DMS114 treated with DMSO at 0.1 percent for 48 hours (cell line): ENCODE measurements at regions not wholly inside any gene's neighbourhood (a gene's known extent, or its start where the extent isn't known, plus 50 kb on each side); places are given as distances from the start of the nearest gene placed in this dataset.
"Not testable (repeated sequence)": the region's sequence is repeated elsewhere in the genome, so short reads cannot be mapped to it uniquely, and the experiment has no call there.

ENCODE experiments used
- DNase-seq: peaks from one replicate; lab custom pipeline; 2025; ENCODE audit not compliant: unreplicated experiment; lab: John Stamatoyannopoulos, UW

DNA sequence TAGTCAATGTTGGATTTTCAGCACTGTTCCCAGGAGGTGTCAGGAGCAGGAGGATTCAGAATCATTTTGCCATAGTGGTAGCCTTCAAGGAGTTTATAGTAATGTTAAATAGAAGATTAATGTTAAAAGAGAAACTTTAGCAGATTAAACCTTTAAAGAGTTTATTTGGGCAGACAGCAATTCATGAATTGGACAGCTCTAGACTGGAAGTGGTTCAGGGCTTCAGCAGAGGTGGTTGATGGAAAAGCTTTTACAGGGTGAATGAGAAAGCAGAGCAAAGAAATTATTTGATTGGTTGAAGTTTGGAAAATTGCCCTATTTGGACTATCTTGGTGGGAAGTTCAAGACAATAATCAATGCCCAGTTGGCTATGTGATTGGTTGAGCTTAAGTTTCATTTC lies 416.6 kb upstream of the TBL1XR1 start:
- DNase-seq, result no peak

DNA sequence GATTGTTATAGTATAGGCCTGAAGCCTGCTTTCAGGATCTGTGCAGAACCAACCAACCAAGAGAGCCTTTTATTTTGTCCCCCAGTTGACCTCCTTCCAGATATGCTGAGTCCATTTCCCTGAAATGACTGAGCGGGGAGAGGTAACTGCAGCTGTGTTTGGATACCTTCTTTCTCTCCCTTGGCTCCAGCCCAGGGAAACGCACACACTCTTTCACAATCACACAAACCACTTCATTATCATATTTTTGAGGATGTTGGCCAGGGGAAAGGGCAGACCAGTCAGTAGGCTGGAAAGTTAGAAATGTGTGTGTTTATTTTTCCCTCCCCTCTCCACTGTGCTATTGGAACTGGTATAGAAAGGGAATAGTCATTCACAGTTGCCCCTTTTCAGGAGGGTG lies 417.7 kb upstream of the TBL1XR1 start:
- no peak for DNase-seq

DNA sequence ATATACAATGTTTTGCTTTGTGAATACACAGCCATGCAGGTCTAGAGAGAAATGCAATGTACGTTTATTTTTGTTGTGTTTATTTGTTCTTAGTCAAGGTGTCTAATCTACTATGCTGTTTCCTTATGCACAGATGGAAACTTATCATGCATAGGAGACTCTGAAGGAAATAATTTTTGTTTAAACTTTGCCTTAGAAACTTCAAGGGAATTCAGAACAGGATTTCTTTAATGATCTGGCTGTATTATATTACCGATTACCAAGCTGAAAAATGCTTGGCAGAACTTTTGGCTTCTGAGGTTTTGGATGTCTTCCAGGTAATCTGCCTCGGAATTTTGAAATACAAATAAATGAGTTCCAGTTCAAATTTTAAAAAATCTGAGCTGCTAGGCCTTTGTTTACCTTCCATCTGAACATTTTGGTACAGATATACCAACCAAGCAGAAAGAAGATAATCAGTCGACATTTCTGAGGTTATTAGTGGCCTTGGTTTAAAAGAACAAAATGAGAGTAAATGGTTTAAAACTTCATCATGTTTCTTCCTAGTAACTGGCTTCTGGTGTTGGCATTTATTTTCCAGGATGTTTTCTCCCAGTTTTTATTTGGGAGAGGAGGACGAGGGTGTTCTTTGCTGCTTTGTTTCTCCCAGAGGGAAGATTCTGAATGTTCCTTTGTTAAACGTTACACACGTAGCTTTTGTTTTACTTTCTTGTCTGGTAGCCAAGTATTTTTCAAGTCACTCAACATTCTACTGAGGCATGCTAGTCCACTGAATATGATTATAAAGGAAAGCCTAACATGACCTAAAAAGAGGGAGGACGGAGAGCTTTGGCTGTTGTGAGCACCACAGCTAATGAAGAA lies 421.8 kb upstream of the TBL1XR1 start:
- no peak for DNase-seq

DNA sequence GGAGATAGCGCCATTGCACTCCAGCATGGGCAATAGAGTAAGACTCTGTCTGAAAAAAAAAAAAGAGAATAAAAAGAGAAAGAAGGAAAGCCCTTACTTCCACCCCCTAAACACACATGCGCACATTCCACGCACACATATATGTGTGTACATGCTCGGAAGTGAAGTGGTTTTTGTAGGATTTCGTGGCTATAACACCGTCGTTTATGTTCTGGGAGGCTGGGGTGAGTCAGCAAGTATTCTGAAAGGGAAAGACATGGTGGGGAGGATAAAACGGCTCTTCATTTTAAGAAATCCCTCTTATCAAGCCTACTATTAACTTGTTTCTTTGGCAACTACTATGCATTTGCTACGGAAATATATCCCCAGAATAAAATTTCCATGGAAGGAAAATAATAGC lies 422.8 kb upstream of the TBL1XR1 start:
- DNase-seq, result no peak

DNA sequence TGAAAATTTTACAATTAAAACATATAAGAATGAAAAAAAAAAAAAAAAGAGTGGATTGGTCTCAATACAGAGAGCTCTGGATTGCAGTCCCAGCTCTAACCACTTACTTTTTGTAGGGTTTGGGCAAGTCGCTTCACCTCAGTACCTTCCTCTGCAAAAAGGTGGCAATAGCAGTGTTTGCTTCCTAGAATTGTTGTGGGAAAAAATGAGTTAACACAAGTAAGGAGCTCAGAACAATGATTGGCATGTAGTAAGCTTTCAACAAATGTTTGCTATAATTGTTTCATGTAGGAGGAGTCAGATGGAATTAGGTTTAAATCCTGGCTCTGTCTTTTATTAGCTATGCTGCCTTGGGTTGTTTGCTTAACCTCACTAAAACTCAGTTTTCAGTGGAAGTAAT lies 425.2 kb upstream of the TBL1XR1 start:
- no peak for DNase-seq

DNA sequence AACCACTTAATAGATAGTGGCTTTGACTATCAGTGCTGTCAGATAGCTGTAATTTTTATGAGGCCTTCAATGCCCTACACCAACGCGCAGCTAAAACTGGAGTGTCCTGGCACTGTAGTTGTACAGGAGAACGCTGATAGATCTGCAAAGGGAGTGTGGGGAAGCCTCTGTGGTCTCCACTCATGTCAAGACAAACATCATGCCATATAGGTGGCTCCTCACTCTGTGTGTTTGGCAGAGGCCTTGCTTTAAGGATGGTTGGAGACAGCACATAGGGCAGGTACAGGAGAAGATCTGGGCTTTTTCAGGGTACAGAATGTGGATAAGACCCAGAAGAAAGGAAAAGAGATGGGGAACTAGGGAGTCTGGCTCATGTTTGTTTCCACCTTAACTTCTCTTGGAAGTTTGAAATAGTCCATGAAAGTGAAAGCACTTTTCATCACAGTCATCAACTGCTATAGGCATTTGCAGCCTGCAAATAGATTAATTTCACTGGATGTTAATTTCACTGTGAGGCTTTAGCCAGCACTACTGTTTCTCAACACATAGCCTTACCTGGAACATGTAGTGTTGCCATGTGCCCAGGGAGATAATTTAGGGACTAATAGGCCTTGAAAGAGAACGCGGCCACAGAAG lies 425.8 kb upstream of the TBL1XR1 start:
- no peak for DNase-seq

DNA sequence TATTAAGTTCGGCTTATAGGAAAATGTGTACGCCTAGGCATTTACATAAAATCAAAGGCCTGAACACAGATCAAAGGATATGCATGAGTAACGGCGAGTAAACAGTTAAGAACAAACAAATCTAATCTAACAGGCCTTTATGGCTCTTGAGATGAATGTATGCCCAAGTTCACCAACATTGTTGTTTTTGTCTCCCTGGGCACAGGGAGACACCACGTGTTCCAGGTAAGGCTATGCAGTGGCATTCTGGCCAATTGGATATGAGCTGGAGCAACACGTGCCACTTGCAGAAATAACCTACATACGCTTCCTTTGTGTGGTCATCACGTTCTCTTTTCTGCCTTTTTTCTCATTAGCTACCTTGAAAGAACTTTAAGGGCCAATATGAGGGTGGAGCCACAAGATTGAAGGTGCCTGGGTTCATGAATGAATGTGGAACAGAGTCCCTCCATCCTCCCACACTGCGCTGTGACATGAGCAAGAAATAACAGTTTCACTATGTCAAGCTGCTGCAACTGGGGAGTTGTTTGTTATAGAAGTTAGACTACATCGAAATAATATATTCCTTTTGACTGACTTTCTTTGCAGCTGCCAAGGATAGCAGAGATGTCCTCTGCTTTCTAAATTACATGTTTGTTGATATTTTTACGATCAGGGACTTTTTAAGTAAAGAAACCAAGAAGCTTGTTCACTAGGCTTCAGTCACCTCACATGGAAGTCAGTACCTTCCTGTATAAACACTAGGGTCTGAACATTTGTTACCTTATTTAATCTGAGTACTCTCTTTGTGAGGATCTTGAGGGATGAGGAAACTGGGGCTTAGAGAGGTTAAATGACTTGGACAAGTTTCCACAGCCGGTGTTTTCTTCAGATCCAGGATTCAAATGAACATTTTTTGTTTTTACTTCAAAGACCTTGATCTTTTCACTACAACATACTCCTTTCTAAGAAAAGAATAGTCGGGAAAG lies 427.5 kb upstream of the TBL1XR1 start:
- DNase-seq, result no peak

DNA sequence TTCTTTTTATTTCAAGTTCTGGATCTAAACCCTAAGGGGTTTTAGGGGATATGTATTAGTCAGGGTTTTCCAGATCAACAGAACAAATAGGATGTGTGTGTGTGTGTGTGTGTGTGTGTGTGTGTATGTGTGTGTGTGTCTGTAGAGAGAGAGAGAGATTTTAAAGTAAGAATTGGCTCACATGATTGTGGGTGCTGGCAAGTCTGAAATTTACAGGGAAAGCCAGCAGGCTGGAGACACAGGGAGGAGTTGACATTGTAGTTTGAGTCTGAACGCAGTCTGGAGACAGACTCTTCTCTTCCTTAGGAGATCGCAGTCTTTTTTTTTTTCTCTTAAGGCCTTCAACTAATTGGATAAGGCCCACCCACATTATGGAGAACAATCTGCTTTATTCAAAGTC lies 428.8 kb upstream of the TBL1XR1 start:
- DNase-seq, result no peak

DNA sequence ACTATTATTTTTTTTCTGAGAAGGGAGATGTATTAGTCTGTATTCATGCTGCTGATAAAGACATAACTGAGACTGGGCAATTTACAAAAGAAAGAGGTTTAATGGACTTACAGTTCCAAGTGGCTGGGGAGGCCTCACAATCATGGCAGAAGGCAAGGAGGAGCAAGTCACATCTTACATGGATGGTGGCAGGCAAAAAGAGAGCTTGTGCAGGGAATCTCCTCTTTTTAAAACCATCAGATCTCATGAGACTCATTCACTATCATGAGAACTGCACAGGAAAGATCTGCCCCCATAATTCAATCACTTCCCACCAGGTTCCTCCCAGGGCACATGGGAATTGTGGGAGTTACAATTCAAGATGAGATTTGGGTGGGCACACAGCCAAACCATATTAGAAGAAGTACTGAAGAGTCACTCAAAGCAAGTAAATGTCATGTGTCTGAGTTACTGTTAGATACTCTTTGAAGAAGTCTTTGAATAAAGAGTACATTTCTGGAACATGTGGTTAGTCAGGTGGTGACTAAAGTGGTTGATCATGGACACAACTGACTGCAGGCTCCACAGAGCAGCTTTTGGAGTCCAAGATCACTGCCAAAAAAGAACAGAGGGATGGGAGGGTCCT lies 430.9 kb upstream of the TBL1XR1 start:
- DNase-seq, result not testable (repeated sequence)

DNA sequence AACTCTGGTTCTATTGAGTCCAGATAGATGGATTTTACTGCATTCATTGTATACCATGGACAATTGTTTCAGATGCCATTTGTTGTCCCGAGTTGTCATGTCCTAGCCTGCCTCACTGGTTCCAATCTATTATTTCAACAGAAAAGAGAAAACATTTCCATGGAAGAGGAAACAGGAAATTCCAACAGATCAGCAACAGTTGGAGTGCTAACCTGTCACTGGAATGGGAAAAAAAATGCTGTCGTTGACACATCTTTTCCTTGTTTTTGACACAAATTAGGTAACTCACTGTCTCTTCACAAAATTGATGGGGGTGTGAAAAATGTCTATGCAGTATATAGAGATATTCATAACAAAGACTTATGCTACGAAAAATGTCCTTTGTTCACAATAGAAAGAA lies 432.0 kb upstream of the TBL1XR1 start:
- DNase-seq, result no peak

DNA sequence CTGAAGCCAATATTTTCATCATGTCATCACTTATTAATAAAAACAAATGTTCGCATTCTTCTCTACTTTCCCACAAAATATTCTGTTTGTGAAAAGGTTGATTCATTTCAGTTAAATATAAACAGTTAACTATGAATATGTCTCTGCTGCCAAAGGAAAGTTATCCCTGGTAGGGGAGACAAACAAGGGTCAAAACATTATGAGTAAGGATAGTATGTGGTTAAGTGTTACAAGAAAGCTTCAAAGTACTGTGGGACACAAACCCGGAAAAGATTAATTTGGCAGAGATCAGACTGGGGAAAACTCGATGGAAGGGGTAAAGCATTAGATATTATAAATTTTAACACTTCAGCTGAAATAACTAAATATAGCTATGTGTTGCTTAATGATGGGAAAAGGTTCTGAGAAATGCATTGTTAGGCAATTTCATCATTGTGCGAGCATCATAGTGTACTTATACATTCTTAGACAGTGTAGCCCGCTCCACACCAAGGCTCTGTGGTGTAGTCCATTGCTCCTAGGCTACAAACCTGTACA lies 436.5 kb upstream of the TBL1XR1 start:
- no peak for DNase-seq

DNA sequence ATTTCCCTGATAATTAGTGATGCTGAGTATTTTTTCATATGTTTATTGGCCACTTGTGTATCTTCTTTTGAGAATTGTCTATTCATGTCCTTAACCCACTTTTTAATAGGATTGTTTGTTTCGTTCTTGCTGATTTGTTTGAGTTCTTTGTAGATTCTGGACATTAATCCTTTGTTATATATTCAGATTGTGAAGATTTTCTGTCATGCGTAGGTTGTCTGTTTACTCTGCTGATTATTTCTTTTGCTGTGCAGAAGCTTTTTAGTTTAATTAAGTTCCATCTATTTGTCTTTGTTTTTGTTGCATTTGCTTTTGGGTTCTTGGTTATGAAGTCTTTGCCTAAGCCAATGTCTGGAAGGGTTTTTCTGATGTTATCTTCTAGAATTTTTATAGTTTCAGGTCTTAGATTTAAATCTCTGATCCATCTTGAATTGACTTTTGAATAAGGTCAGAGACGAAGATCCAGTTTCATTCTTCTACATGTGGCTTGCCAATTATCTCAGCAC lies 438.4 kb upstream of the TBL1XR1 start:
- not testable (repeated sequence) for DNase-seq

DNA sequence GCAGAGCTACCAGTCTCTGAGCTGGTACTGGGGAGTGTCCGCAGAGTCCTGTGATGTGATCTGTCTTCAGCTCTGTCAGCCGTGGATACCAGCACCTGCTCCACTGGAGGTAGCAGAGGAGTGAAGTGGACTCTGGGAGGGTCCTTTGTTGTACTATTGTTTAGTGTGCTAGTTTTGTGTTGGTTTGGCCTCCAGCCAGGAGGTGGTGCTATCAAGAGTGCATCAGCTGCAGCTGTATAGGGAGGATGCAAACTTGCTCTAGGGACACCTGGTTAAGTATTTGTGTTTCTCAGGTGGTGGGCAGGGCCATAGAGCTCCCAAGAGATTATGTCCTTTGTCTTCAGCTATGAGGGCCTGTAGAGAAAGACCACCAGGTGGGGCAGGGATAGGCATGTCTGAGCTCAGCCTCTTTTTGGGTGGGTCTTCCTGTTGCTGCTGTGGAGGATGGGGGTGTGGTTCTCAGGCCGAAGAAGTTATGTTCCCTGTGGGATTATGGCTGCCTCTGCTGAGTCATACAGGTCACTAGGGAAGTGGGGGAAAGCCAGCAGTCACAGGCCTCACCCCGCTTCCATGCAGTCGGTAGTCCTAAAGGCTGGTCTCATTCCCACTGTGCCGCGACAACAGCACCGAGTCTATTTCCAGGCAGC lies 443.2 kb upstream of the TBL1XR1 start:
- DNase-seq, result no peak

DNA sequence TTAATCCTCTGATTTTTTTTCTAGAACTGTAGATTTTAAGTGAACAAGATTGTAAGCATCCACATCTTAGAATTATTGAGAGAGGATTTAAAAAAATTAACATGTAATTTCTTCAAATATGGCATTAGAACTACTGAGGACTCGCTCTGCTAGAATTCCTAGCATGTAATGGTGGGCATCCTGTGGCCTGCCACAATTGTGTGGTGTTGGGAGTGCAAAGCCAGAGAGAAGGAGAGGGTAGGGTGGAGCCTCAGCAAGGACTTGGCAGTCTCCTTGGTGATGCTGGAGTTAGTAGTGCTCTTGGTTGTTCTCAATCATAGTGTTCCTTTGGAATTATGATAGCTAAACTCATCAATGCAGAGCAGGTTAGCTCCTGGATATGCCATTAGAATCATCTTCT lies 443.9 kb upstream of the TBL1XR1 start:
- no peak for DNase-seq

DNA sequence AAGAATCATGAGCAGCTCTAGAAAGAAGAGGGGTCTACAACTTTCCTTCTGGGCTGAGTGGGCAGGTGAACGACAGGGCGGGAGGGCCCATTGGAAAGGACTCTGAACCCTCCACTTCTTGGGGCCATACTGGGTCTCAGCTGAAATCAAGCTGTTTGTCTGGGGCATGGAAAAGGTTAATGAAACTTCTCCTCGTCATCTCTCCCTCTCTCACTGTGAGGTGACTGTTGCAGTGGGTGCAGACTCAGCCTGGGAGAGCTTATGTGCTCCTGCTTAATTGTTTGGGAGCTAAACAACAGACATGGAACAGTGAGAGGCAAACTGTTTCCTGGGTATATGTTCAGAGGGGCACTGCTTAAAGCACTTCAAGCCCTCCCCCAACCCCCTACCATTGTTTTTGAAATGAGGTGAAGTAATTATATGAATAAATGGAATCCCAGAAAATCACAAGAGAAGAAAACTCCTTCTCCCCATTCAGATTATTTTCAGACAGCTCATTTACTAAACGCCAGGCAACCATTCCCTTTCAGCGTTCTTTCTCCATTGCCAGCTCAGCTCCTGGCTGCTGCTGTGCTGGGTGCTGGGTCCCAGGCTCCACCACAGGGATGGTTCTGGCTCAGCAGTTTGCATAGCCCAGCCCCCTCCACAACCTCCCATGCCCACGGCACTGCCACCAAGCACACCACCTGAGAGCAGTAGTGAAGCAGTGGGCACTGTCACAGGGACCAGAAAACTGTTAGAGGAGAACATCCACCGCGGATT lies 444.9 kb upstream of the TBL1XR1 start:
- no peak for DNase-seq

DNA sequence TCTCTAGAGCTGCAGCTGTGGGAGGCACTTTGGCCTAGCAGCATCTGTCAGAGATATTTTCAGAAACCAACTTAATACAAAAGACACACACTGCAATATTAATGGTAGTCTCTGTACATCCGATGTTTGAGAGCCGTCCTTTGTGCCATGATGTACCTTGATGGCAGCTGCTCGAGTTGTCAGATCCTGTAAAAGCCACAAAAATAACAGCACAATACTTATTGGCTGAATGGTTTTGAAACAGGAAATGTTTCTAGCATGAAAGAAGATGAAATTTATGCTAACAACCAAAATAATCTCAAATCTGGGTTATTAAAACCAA lies 445.5 kb upstream of the TBL1XR1 start:
- no peak for DNase-seq

DNA sequence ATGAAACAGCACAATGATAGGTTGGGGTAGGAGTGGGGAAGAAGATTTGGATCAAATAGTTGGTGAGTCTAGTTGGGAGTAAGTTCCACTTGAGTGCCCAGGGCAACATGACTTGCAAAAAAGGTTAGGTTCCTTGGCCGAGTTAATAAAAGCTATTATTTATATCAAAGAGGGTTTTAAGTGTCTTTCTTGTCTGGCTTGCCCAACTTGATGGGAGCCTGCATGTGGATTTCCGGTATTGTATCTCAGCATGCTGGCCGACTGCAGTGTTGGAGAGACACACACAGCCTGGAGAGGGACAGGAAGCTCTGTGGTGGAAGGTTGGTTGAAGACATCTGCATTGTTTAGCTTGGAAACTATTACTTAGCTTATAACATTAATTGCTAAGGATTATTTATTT lies 449.5 kb upstream of the TBL1XR1 start:
- DNase-seq, result no peak

DNA sequence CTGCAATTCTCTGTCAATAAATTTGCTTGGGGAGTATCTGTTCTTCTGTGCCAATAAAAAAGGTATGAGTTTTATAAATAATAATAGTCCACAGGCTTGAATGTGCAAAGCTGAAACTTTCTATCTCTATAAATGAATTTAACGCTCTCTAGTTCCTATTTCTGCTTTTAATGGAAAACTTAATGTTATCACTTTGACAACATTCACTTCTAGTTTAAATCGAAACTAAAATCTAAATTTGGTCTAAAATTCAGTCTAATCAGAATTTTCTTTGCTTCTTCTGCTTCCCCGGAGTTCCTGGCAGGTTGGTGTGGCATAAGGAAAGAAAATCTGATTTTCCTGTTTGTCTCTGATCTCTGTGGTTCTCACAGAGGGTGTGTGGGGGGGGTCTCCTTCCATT lies 450.1 kb upstream of the TBL1XR1 start:
- DNase-seq, result no peak

DNA sequence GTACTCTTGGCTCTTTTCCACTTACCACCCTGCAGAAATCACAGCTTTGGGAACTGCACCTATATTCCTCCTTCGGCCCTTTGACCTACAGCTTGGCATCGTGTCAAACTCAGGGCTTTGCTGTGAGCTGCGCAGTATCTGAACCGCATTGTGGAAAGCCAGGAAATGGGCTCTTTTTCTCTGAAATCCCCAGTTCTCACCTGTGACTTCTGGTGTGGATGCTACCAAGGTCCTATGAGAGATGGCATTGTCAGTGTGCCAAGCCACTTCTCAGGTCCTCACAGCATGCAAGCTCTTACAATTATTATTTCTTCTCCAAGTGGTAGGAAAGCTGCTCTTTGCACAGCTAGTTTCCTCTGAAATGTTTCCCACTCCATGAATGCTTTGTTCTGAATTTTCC lies 450.6 kb upstream of the TBL1XR1 start:
- DNase-seq, result no peak
